A549 (cell line): ENCODE measurements at regions not wholly inside any gene's neighbourhood (a gene's known extent, or its start where the extent isn't known, plus 50 kb on each side); places are given as distances from the start of the nearest gene placed in this dataset.

Experiments
- ATAC-seq, 2 experiments: fragments of 200-7000 bp in 1 of 2; fragments of >200 bp in 1 of 2; cut with Nextera tagmentation in 1 of 2; cut with Tn5 transposase in 1 of 2; 3 replicates each; pipeline versions ENCODE4 v1.8.0 to v1.9.1; 2018 to 2020; ENCODE audit warnings: mild to moderate bottlenecking in 1 of 2, moderate library complexity in 1 of 2
- CTCF ChIA-PET: fragments of 300-600 bp; sonication (Branson Sonifier 250); formaldehyde crosslinking; extraction: SDS; loops from one replicate; lab custom pipeline; 2021; ENCODE audit warnings: antibody characterized with exemption, inconsistent platforms; lab: Yijun Ruan, JAX
- POLR2A ChIA-PET: fragments of 350-600 bp; formaldehyde crosslinking; extraction: SDS; loops from one replicate; lab custom pipeline; 2021; ENCODE audit warnings: antibody characterized with exemption, inconsistent platforms; lab: Yijun Ruan, JAX
- DNase-seq, 2 experiments: peaks; one replicate each; pipeline versions ENCODE4 v3.0.0 to v3.0.0-alpha.2; 2011 to 2016; ENCODE audit warnings: low read depth in 1 of 2, low spot score in 1 of 2
- FAIRE-seq: peaks from 2 replicates; lab custom pipeline; 2011; peaks lifted over from hg19 to GRCh38; lab: Jason Lieb, UNC
- H3K27ac ChIP-seq, 2 experiments: fragments of >200 bp; sonication (Bioruptor Twin); formaldehyde crosslinking; 3 replicates each; pipeline ENCODE4 v1.5.1; 2016 to 2017
- H3K4me1 ChIP-seq: fragments of >200 bp; sonication (Bioruptor Twin); formaldehyde crosslinking; 3 replicates; pipeline ENCODE4 v1.6.1; 2016
- H3K4me2 ChIP-seq: fragments of >200 bp; sonication (Bioruptor Twin); formaldehyde crosslinking; 3 replicates; pipeline ENCODE4 v1.6.1; 2016
- H3K4me3 ChIP-seq: fragments of >200 bp; sonication (Bioruptor Twin); formaldehyde crosslinking; 3 replicates; pipeline ENCODE4 v1.5.1; 2016
- H3K9me3 ChIP-seq: fragments of >200 bp; sonication (Bioruptor Twin); formaldehyde crosslinking; 3 replicates; pipeline ENCODE4 v1.6.1; 2016
- BHLHE40 ChIP-seq: IDR thresholded peaks from 2 replicates; pipeline ENCODE4 v1.6.1; 2012; ENCODE audit warnings: low read depth, low read length, inconsistent platforms
- CBX8 ChIP-seq: fragments of 200-600 bp; sonication (generic); IDR thresholded peaks from 2 replicates; pipeline ENCODE4 v1.6.1; 2016
- CHD4 ChIP-seq: fragments of 200-600 bp; sonication (generic); IDR thresholded peaks from 2 replicates; pipeline ENCODE4 v1.6.1; 2016; ENCODE audit warnings: antibody characterized with exemption, mild to moderate bottlenecking, borderline replicate concordance
- E2F6 ChIP-seq: IDR thresholded peaks from 2 replicates; pipeline ENCODE4 v1.6.1; 2012; ENCODE audit warnings: low read depth, borderline replicate concordance
- ELK1 ChIP-seq: fragments of 150-350 bp; IDR thresholded peaks from 2 replicates; pipeline ENCODE4 v1.6.1; 2014; ENCODE audit warnings: low read depth, mild to moderate bottlenecking, low read length
- ESRRA ChIP-seq: fragments of 150-350 bp; IDR thresholded peaks from 2 replicates; pipeline ENCODE4 v1.6.1; 2014; ENCODE audit warnings: mild to moderate bottlenecking, low read length, borderline replicate concordance
- HEYL ChIP-seq: fragments of 250-450 bp; sonication (Bioruptor Pico); IDR thresholded peaks from 2 replicates; pipeline ENCODE4 v1.8.0; 2021; ENCODE audit warnings: mild to moderate bottlenecking, moderate library complexity
- HOXB5 ChIP-seq: fragments of 250-450 bp; sonication (Bioruptor Pico); IDR thresholded peaks from 2 replicates; pipeline ENCODE4 v1.5.0; 2020; ENCODE audit warnings: mild to moderate bottlenecking, moderate library complexity
- KDM1A ChIP-seq: fragments of 200-600 bp; sonication (generic); IDR thresholded peaks from 2 replicates; pipeline ENCODE4 v1.6.1; 2016; ENCODE audit warnings: low read depth, mild to moderate bottlenecking
- MAFK ChIP-seq: fragments of 450-650 bp; IDR thresholded peaks from 2 replicates; pipeline ENCODE4 v1.6.1; 2014; ENCODE audit not compliant: partially characterized antibody
- MAX ChIP-seq: IDR thresholded peaks from 2 replicates; pipeline ENCODE4 v1.6.1; 2012
- MAZ ChIP-seq: fragments of 150-350 bp; IDR thresholded peaks from 2 replicates; pipeline ENCODE4 v1.6.1; 2014; ENCODE audit warnings: antibody characterized with exemption, low read depth, low read length, borderline replicate concordance
- NFE2L2 ChIP-seq: fragments of 150-350 bp; conservative IDR thresholded peaks from 2 replicates; pipeline ENCODE4 v1.6.1; 2014; ENCODE audit warnings: low read length
- RAD21 ChIP-seq, 2 experiments: fragments of >200 bp in 1 of 2; sonication (Bioruptor Twin) in 1 of 2; formaldehyde crosslinking in 1 of 2; IDR thresholded peaks in 1 of 2; conservative IDR thresholded peaks in 1 of 2; 2 replicates in 1 of 2; 3 replicates in 1 of 2; pipeline ENCODE4 v1.6.1; 2012 to 2018; ENCODE audit warnings: inconsistent platforms in 1 of 2
- RARB ChIP-seq: fragments of 250-450 bp; sonication (Bioruptor Pico); IDR thresholded peaks from 2 replicates; pipeline ENCODE4 v1.8.0; 2021; ENCODE audit warnings: mild to moderate bottlenecking, moderate library complexity
- RFX5 ChIP-seq: fragments of 450-650 bp; IDR thresholded peaks from 2 replicates; pipeline ENCODE4 v1.7.1; 2014; ENCODE audit warnings: antibody characterized with exemption, mild to moderate bottlenecking, moderate library complexity
- RNF2 ChIP-seq: fragments of 200-600 bp; sonication (generic); IDR thresholded peaks from 2 replicates; pipeline ENCODE4 v1.6.1; 2016; ENCODE audit warnings: low read depth, mild to moderate bottlenecking, antibody characterized with exemption, moderate library complexity, borderline replicate concordance
- SMC3 ChIP-seq: fragments of >200 bp; sonication (Bioruptor Twin); formaldehyde crosslinking; IDR thresholded peaks from 3 replicates; pipeline ENCODE4 v1.6.1; 2018; ENCODE audit warnings: inconsistent platforms
- TP53 ChIP-seq: fragments of 250-450 bp; sonication (Bioruptor Pico); IDR thresholded peaks from 2 replicates; pipeline ENCODE4 v1.5.0; 2021; ENCODE audit warnings: mild to moderate bottlenecking, moderate library complexity
- ZC3H11A ChIP-seq: fragments of 450-650 bp; IDR thresholded peaks from 2 replicates; pipeline ENCODE4 v1.6.1; 2014; ENCODE audit warnings: antibody characterized with exemption, mild to moderate bottlenecking
- ZNF302 ChIP-seq: fragments of 250-450 bp; sonication (Bioruptor Pico); IDR thresholded peaks from 2 replicates; pipeline ENCODE4 v1.9.0; 2021; ENCODE audit warnings: inconsistent platforms, mild to moderate bottlenecking, moderate library complexity
- ZSCAN20 ChIP-seq: fragments of 250-450 bp; sonication (Bioruptor Pico); IDR thresholded peaks from 2 replicates; pipeline ENCODE4 v1.8.0; 2022; ENCODE audit warnings: mild to moderate bottlenecking, moderate library complexity
- WGBS: methylation state at CpG from one replicate; pipeline ENCODE4 v1.1.6; 2017; ENCODE audit errors: missing lambda C conversion rate; 5-methylcytosine and 5-hydroxymethylcytosine counted together
- TF ChIP-seq, protein P1 (sequence below): fragments of 450-650 bp; IDR thresholded peaks from 2 replicates; pipeline ENCODE4 v1.6.1; 2014; ENCODE audit warnings: antibody characterized with exemption

- Histone ChIP-seq H3K4me2 (no peak overlapping the region), H3K9me3 (no peaks in the 10 kb centered on the region), H3K4me1 (peaks cover 42% of the 10 kb centered on the region), H3K27ac (peak overlapping the region in 1 of 2 experiments; percentile 54; a peak in 2 of 6 replicates), H3K4me3 (no peak overlapping the region)
- ChIA-PET CTCF (interaction anchor here (0.8 to 2.8 kb wide), 4 partner anchors 10 to 423 kb away, joined by 3 to 8 read pairs (median 4); no protein-coding TSS in a partner anchor), POLR2A (no interaction called here)
- WGBS = 77% methylated on average over 4 of the region's 4 CpGs
- ATAC-seq = no peak
- DNase-seq = no peak
- no peak for FAIRE-seq
- TF ChIP-seq KDM1A (no peak), NFE2L2 (no peak), MAFK (no peak), ELK1 (no peak), RARB (CRISPR knock-in tag) (no peak), RAD21 (conservative IDR thresholded peaks at IDR 0.05 in 1 of 2, IDR thresholded peaks at IDR 0.05 in 1 of 2) (no peak), TP53 (CRISPR knock-in tag) (no peak), ZSCAN20 (CRISPR knock-in tag) (no peak)
- TF ChIP-seq, protein P1, sequence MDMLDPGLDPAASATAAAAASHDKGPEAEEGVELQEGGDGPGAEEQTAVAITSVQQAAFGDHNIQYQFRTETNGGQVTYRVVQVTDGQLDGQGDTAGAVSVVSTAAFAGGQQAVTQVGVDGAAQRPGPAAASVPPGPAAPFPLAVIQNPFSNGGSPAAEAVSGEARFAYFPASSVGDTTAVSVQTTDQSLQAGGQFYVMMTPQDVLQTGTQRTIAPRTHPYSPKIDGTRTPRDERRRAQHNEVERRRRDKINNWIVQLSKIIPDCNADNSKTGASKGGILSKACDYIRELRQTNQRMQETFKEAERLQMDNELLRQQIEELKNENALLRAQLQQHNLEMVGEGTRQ = no peak
Measured at GRCh38 chr5:57721226-57721625, 238.6 kb upstream of the ACTBL2 start.

DNA sequence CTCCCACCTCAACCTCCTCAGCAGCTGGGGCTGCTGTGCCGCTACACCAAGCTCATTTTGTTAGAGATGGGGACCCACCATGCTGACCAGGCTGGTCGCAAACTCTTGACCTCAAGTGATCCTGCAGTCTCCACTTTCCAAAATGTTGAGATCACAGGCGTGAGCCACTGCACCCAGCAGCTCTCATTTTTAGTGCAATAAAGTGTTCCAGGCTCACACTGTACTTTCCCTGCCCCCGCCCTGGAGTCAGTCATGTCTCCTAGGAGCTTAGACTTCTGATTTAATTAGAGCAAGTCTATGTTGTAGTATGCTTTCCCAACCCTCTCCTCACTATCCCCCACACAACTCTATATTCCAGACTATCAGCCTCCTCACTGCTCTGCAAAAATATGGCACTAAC is 238.0 kb upstream of the ACTBL2 start:
- ATAC-seq = no peak
- DNase-seq = no peak
- H3K9me3 ChIP-seq = no peaks in the 10 kb centered on the region
- H3K4me3 ChIP-seq = no peak overlapping the region
- WGBS = 89% methylated on average over 4 of the region's 4 CpGs
- peaks cover 42% of the 10 kb centered on the region for H3K4me1 ChIP-seq
- ChIA-PET POLR2A (no interaction called here), CTCF (interaction anchor here (0.8 to 2.8 kb wide), 5 partner anchors 10 to 423 kb away, joined by 3 to 8 read pairs (median 3); no protein-coding TSS in a partner anchor)
- FAIRE-seq = no peak
- H3K4me2 ChIP-seq = no peak overlapping the region
- TF ChIP-seq ZC3H11A = no peak
- no peak for TF ChIP-seq MAX
- no peak for TF ChIP-seq MAZ
- TF ChIP-seq BHLHE40 = no peak
- no peak for TF ChIP-seq RARB (CRISPR knock-in tag)
- no peak for TF ChIP-seq NFE2L2
- peak overlapping the region in 1 of 2 experiments; percentile 54; a peak in 2 of 6 replicates for H3K27ac ChIP-seq

- H3K27ac ChIP-seq = peak overlapping the region; percentile 60 to 84; a peak in 5 of 6 replicates
- H3K4me3 ChIP-seq = no peak overlapping the region
- H3K9me3 ChIP-seq = no peaks in the 10 kb centered on the region
- ATAC-seq (no peak), DNase-seq (no peak), FAIRE-seq (peak; percentile 13)
- H3K4me1 ChIP-seq = peaks cover 33% of the 10 kb centered on the region
- TF ChIP-seq MAX (no peak), E2F6 (no peak), CHD4 (no peak), CBX8 (no peak), RNF2 (no peak), HEYL (CRISPR knock-in tag) (no peak), RFX5 (no peak), NFE2L2 (no peak), ELK1 (no peak), ZNF302 (CRISPR knock-in tag) (no peak), MAZ (no peak), SMC3 (no peak), HOXB5 (no peak), ESRRA (no peak)
- H3K4me2 ChIP-seq = no peak overlapping the region; the same call in 2 of the 3 replicates
- ChIA-PET CTCF (no interaction called here), POLR2A (no interaction called here)
- 93% methylated on average over 1 of the region's 1 CpG for WGBS
Measured at GRCh38 chr5:57719216-57719615, 236.6 kb upstream of the ACTBL2 start.
